ENCODE measurements at regions not wholly inside any gene's neighbourhood (a gene's known extent, or its start where the extent isn't known, plus 50 kb on each side); places are given as distances from the start of the nearest gene placed in this dataset.

DNA sequence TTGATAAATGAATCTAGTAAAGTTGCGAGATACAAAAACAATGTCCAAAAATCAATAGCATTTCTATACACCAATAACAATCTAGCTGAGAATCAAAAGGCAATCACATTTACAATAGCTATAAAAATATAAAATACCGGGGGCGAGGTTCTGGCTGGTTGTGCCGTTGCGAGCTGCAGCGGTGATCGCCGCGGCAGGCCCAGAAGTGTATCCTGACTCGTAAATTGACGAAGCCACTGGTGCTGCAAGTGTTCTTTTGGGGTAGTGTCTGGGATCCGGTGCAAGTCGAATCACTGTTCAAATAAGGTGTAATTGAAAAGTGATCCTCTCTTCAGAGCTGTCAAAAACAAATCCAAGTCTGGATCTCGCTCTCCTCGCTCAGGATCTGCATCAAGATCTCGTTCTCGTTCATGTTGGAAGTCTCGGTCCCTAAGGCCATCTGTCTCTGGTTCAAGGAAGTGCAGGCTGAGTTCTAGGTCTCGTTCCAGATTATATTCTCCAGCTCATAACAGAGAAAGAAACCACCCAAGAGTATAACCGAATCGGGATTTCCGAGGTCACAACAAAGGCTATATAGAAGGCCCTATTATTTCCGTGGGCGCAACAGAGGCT lies 80.1 kb upstream of the STT3B start:
- no peak for DNase-seq (ENCODE audit: low read depth, low spot score)

DNA sequence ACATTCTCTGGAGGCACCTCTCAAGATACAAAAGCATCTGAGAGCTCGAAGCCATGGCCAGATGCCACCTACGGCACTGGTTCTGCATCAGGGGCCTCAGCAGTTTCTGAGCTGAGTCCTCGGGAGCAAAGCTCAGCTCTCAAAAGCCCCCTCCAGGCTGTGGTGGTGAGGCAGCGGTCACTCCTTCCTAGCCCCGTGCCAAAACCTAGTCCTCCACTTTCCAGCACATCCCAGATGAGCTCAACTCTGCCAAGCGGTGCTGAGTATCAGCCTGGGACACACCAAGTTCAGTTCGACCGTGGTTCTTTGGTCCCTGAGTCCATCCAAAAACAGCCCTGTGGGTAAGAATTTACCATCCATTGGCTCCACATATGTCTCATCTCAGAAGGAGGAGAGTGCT lies 79.3 kb upstream of the STT3B start:
- no peak for DNase-seq (ENCODE audit: low read depth, low spot score)

DNA sequence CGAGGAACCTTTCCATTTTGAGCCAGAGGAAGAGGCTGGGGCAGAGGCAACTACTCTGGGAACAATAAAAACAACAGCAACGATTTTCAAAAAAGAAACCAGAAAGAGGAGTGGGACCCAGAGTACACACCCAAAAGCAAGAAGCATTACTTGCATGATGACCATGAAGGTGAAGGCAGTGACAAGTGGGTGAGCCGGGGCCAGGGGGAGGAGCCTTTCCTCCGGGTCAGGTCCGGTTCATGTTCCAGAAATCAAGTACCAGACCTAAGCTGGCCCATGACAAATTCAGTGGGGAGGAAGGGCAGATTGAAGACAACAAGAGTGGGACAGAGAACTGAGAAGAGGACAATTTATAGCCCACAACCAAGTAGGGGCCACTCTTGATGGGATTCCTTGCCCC lies 77.2 kb upstream of the STT3B start:
- no peak for DNase-seq (ENCODE audit: low read depth, low spot score)

DNA sequence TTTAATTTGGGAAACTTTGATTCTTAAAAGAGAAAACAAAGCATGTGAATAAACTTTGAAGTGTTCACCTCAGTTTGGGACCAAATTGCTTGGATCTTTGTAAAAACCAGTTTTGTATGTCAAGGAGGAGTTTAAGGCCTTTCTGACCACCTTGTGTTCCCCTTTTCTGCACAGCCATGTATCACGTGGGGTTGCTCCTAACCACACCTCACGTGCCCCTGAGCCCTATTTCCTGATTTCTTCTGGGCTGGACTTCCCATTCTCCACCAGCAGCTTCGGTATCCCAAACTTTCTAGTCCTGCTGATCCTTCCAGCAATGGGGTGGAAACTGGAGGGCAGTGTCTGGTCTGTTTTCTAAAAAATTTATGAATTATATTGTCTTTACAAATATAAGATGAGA lies 76.4 kb upstream of the STT3B start:
- DNase-seq (ENCODE audit: low read depth, low spot score), result no peak

DNA sequence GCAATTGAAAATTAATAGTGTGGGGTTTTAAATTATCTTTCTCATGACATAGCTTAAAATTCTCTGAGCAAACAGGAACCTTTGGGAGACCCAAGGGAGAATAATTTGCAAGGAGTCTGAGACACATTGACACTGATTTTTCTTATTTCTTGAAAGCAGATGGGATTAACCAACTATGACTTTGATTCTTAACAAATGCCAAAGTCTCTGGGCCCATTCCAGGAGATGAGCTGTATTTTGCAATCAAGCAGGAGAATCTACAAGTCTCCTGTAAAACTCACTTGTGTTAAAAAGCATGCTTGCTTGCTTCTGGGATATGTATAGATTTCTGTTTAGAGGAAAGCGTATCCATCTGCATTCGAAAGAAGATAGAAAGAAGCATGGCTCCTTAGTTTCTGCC lies 71.3 kb upstream of the STT3B start:
- DNase-seq (ENCODE audit: low read depth, low spot score), result no peak

DNA sequence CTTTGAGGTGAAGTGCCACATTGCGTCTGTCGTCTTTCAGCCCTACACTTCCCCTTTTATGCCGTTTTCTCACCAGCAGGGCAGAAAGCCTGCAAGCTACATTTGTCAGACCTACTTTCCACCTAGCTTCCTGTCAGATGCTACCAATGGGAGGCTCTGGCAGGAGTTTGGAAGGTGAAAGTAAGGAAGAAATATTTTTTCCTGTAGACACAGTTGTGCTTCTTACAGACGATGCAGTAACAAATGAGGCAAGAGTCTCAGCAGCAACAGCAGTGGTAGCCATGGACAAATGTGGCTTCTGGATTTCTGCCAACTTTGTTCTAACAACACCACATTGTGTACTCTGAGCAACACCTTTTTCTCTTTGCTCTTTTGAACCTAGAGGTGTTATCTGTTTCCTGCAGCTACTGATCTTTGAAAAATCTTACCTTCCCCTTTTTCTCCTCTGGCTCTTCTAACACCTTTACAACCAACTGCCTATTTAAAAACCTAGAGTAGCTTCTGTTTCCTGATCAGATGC lies 70.6 kb upstream of the STT3B start:
- DNase-seq (ENCODE audit: low read depth, low spot score), result no peak

DNA sequence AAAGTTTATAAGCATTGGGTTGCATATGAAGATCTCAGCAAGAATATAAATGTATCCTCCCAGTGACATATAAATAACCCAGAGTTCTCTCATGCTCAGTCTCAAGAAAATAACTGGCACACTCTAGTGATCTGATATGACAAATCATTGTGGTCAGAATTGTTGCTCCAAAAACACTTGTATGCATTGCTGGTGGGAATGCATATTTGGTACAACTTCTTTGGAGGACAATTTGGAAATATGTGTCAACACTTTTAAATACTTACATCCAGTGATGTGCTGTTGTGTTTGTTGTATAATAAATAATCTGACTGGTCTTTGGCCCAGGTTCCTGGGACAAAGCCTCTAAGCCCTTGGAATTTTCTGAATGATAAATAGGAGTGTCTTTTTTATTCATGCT lies 66.7 kb upstream of the STT3B start:
- DNase-seq (ENCODE audit: low read depth, low spot score), result no peak

DNA sequence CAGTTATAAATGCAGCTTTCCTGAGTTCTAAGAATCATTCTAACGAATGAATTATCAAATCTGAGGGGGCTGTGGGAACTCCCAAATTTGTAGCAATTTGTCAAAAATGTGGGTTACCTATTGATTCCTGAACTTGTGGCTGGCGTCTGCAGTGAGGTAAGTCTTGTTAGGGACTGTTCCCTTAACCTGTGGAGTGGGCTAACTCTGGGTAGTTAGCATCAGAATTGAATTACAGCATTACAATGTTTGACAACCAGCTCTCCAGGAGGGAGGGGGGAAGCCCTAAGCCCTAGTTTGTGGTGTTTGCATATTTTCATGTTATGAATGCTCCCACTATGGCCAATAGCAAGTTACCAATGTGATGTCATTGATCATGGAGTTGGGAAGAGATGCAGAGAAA lies 65.9 kb upstream of the STT3B start:
- no peak for DNase-seq (ENCODE audit: low read depth, low spot score)

DNA sequence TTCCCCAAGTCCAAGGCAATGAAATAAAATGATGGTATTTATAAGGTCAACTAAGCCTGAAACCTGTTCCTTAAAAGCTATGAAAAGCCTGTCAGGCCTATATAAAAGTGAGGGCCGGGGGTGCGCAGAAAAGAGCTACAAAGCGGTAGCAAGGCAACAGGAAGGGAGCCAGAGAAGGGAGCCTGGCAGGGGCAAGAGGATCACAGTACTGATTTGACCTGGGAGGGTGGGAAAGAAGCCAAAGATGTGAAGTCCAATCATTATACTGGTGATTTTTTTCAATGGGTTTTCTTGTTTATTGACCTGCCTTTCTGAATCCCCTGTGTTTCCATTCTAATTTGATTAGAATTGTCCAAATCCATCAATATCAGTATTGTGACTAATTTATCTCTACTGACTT lies 64.3 kb upstream of the STT3B start:
- DNase-seq (ENCODE audit: low read depth, low spot score), result no peak

DNA sequence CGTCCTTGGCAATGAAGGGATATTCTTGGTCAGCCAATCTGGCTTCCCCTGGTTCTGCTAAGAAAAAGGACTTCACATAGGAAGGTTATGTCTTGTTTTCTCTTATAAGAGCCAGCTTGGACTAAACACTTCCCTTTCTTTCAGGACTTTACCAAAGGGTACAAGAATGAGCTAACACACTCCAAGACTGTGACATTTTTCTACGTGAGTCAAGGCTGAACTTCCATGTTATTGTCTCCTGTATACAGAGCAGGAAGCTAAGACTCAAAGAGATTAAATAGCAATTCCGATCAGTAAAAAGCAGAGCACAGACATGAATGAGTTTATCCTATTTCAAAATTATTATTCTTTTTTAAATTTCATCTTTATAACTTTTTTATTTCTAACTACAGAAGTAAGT lies 63.3 kb upstream of the STT3B start:
- no peak for DNase-seq (ENCODE audit: low read depth, low spot score)

DNA sequence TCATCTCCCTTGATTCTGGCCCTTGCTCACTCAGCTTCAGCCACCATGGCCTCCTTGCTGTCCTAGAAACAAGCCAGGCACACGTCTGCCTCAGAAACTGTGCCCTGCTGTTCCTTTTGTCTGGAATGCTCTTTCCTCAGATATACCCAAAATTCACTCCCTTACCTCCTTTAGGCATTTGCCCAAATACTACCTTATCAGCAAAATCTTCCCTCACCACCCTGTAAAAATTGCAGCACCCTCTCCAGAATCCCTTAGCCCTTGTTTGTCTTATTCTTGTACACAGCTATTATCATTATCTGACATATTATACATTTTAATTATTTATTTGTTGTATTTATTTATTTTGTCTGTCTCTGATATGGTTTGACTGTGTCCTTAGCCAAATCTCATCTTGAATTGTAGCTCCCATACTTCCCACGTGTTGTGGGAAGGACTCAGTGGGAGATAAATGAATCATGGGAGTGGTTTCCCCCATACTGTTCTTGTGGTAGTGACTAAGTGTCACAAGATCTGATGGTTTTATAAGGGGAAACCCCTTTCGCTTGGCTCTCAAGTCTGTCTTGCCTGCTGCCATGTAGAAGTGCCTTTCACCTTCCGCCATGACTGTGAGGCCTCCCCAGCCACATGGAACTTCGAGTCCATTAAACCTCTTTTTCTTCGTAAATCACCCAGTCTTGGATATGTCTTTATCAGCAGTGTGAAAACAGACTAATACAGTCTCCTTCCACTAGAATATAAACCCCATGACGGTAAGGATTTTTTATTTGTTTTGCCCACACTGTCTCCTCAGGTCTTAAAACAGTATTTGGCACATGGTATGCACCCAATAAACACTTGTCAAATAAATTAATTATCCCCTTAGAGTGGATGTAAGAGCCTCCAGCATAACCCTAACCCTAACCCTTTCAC lies 60.0 kb upstream of the STT3B start:
- DNase-seq (ENCODE audit: low read depth, low spot score), result peak; percentile 69

DNA sequence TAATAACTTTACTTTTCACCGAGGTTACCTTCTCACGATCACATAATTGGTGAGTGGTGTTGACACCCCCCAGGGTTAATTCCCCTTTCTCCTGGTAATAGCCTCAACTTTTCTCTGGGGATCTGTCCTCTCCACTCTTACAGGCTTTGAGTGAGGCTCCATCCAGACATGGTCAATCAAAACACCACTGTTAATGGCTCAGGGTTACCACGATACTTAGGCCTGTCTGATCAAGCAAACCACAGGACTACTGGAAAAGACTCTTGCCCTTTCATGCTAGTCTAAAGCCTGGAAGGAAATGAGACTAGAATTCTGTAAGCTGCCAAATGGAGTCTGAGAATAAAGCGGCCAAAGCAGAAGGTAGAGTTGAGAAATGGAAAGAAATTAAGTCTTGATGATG lies 56.5 kb upstream of the STT3B start:
- DNase-seq (ENCODE audit: low read depth, low spot score), result no peak

DNA sequence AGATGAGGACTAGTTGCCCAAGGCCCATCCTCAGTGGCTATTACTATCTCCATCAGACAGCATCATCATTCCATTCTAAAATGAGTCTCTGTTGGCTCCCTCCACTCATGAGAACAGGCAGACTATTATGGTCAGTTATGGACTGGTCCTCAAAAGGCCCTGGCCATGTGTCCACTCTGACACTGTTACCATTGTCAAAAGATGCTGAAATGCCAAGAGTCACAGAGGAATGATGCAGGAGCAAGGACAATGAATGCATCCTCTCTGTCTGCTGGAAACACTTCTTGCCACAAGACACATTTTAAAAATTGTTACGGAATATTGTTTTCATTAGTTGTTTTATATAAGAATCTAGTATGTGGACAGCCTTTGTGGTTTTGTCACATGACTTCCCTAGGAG lies 53.3 kb upstream of the STT3B start:
- no peak for DNase-seq (ENCODE audit: low read depth, low spot score)

DNA sequence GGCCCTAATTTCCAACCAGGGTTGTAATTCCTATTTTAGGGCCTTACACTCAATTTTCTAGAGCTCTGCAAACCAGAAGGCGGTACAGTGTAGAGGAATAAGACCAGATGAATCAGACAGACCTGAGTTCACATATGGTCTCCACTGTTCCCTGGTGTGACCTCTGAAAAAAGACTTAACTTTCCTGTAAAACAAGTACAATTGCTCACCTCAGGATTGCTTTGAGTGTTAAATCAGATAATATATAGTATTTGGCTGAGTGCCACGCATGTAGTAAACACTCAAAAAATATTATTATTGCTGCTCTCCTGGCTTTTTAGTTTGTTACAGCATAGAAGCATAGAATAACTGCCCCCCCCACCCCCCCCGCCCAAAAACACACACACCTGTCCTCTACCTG lies 51.0 kb upstream of the STT3B start:
- no peak for DNase-seq (ENCODE audit: low read depth, low spot score)

DNA sequence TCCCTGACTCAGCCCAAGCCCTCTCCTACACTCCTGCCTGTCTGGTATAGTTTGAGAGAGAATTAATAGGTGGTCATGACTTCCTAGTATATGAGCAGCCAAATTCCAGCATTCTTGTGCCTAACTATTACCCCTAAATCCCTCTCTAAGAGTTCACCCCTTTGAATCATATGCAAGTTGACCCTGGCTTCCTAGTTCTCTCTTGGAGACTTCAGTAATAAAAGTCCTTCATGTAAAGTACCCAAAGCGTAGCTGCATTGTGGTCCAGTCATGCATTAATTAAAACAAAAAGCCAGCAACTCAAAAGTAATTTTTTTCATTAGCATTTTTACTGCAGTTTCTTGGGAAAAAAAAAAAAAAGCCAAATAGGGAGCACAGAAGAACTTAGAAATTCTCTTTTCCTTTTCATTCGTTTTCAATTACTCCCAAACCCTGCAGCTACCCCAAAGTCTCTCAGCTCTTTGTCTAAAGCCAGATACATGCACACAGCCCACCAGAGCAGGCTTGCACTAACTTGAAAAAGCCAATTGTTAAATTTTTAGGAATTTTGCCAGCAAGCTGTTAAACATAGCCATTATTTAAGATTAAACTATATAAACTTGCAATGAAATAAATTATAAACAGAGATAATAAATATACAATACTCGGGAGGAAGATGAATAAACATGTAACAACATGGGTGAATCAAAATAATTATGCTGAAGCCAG lies 50.1 kb upstream of the STT3B start:
- DNase-seq (ENCODE audit: low read depth, low spot score), result no peak
